Amygdala (tissue), 56 donors: ENCODE measurements at regions not wholly inside any gene's neighbourhood (a gene's known extent, or its start where the extent isn't known, plus 50 kb on each side); places are given as distances from the start of the nearest gene placed in this dataset.
A peak's percentile ranks its signal among the peaks of the same experiment; 100 is the strongest.
"Not testable (repeated sequence)": the region's sequence is repeated elsewhere in the genome, so short reads cannot be mapped to it uniquely, and the experiment has no call there.

ENCODE experiments used
- DNase-seq, 56 donors: peaks; one replicate each; lab custom pipeline; 2025; lab: John Stamatoyannopoulos, UW

GRCh38 chr9:135388530-135388929, 91.1 kb upstream of the PPP1R26 start:
- no peak for DNase-seq

- no peak for DNase-seq
Observed at GRCh38 chr9:135391759-135392158, 87.8 kb upstream of the PPP1R26 start.

DNA sequence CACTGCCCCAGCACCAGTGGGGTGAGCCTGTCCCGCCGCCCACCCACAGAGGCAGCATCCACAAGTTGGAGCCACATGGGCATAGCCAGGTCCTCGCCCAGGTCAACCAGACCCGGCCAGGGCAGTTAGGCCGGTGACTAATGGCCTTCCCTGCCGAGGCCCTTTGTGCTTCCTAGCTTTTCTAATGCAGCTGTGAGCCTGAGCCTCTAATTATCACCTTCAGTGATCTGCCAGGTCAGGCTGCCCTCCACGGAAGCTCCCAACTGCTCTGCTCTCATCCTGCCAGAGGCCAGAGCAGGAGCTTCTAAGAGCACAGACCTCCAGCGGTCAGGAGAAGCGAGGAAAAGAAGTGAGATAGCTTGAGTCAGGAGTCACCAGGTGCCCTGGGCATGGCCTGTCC, 87.1 kb upstream of the PPP1R26 start:
- no peak for DNase-seq

DNA sequence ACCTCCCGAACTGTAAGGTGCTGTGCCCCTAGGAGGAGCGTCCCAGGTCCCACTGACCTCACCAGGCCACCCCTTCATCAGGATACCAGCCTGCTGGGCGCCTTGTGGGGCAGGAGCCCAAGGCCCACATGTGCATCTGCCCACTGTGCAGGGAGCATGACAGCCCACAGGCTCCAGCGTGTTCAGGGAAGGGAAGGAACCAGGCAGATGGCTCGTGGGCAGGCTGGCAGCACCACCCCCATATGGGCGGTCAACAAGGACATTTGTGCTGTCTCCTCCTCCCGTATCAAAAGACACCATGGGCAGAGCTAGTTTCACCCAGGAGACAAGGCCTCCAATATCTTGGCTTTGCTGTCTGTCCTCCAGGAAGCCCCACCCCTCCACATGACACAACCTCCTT, 85.5 kb upstream of the PPP1R26 start:
- peak in 20 of 56 donors; percentile 5 to 70 (median 23) for DNase-seq

DNA sequence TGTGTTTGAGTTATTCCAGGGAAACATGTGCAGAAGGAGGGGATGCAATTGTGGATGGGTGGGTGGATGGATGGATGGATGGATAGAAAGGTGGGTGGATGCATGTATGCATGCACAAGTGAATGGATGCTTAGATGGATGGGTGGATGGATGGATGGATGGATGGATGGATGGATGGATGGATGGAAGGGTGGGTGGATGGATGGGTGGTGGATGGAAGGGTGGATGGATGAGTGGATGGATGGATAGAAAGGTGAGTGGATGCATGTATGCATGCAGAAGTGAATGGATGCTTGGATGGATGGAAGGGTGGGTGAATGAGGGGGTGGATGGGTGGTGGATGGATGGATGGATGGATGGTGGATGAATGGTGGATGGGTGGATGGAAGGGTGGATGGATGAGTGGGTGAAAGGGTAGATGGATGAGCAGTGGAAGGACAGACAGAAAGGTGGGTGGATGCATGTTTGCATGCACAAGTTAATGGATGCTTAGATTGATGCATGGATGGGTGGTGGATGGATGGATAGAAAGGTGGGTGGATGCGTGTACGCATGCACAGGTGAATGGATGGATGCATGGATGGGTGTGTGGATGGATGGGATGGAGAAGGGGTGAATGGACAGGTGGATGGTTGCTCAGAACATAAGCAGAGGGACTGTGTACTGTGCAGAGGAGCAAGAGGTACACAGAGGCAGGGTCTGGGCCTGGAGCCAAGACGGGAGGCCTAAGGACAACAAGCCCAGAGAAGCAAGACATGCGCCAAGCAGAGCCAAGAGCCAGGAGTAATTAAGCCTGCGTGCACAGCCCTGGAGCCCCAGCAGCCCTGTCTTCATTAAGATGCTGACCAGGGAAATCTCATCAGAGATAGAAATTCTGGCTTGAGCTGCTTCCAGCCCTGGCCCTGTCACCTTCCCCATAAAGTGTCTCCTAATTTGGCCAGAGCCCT, 84.6 kb upstream of the PPP1R26 start:
- DNase-seq: peak in 12 of 56 donors; percentile 7 to 36 (median 19)

- no peak for DNase-seq
Observed at GRCh38 chr9:135397142-135397541, 82.4 kb upstream of the PPP1R26 start.

DNA sequence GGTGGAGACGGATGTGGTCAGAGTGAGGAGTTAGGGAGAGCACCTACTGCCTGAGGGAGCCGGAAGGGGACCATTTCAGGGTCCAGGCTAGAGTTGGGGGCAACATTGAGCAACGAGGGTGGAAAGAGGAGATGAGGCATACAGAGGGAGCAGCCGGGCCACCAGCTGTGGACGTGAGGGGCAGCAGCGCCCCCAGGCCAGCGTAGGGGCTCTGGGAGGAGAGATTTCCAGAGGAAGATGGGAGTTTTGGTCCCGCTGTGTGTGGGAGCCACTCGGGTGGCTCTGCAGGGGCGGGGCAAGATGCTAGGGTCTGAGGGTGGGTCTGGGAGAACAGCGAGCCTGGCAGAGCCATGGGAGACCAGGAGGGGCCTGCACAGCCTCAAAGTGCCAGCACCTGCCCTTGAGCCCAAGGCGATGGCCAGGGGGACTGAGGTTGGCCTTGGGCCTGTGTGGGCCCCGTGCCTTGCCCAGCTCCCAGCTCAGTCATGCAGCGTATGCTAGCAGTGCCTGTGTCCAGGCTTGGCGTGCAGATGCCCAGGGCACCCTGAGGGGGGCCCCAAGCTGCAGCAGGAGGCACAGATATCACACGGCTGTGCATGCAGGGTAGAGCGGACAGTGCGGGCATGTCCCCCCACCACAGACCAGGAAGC, 80.5 kb upstream of the PPP1R26 start:
- no peak for DNase-seq

- peak in 7 of 56 donors; percentile 8 to 24 (median 14) for DNase-seq
Observed at GRCh38 chr9:135400496-135400895, 79.1 kb upstream of the PPP1R26 start.

DNA sequence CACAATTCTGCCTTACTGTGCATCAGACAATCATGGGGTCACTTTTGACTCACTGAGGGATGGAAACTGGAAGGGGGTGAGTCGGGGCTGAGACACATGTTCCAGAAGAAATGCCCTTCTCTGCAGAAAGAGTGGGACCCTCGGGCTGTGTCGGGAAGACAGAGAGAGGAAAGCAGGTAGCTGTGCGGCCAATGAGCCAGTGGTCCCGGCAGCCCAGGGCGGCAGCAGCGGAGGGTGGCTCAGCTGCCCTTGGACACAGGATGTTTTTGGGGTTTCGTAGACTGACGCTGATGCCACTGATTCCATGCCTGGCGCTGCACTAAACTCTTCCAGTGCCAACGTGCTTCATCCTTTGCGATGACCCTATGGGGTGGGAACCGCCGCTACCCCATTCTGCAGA, 78.4 kb upstream of the PPP1R26 start:
- DNase-seq: no peak

GRCh38 chr9:135402048-135402738, 77.4 kb upstream of the PPP1R26 start:
- DNase-seq: no peak

- no peak for DNase-seq
Observed at GRCh38 chr9:135402739-135403695, 76.6 kb upstream of the PPP1R26 start.

DNA sequence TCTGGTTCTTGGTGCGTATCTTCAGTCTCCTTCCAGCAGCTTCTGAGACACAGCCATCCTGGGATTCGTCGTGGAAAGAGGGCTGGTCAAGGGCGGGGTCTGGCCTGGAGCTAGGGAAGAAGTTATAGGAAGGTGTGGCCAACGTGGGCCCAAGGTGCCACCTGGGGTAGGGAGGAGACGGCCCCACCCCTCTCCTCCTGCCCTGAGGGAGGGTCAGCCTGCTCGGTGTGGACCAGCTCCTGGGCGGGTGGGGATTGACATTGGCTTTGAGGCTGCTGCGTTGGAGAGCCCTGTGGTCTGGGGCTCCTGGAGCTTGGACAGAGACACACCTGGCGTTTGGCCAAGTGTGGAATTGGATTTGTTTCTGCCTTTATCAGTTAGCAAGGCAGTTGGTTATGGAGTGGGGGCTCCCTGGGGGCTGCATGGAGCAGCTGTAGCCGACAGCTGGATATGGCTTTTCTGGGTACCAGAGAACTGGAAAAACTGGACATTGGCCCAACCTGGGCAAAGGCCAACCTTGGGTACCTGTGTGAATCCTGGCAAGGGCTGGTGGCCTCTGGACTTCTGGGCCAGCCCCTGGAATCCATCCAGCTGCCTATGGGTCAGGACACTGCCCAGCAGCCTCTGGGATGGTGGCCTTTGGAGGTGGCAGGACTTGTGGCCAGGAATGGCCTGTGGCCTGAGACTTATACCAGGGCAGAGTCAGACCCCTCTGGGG, 75.7 kb upstream of the PPP1R26 start:
- DNase-seq: no peak

DNA sequence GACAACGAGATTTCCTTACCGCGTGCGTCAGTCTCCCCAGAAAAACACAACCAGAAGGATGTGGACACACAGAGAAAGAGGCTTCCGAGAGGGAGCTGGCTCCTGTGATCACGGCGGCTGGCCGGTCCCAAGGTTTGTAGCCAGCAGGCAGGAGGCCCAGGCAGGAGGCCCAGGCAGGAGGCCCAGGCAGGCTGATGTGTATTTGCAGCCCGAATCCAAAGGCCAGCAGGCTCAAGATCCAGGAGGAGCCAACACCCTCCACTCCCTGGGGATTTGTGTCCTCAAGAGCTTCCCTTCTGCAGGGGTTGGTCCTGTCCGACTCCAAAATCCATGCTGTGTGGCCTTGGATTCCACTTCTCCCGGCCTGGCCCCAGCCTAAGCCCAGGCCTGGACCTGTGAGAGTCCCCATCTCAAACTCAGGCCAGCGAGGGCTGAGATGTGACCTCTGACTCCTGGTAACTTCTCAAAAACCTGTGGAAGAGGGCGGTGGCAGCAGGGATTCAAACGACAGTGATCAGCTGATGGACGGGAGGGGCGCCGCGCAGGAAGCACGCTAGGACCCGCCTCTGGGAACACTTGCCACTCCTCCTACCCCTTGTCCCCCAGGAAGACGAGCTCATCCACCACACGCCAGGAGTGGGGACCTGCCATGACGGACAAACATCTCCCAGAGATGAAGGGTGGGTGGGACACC, 75.0 kb upstream of the PPP1R26 start:
- no peak for DNase-seq

- not testable (repeated sequence) for DNase-seq
Observed at GRCh38 chr9:135405145-135405464, 74.5 kb upstream of the PPP1R26 start.

- DNase-seq: no peak
Observed at GRCh38 chr9:135408476-135409254, 70.9 kb upstream of the PPP1R26 start.

DNA sequence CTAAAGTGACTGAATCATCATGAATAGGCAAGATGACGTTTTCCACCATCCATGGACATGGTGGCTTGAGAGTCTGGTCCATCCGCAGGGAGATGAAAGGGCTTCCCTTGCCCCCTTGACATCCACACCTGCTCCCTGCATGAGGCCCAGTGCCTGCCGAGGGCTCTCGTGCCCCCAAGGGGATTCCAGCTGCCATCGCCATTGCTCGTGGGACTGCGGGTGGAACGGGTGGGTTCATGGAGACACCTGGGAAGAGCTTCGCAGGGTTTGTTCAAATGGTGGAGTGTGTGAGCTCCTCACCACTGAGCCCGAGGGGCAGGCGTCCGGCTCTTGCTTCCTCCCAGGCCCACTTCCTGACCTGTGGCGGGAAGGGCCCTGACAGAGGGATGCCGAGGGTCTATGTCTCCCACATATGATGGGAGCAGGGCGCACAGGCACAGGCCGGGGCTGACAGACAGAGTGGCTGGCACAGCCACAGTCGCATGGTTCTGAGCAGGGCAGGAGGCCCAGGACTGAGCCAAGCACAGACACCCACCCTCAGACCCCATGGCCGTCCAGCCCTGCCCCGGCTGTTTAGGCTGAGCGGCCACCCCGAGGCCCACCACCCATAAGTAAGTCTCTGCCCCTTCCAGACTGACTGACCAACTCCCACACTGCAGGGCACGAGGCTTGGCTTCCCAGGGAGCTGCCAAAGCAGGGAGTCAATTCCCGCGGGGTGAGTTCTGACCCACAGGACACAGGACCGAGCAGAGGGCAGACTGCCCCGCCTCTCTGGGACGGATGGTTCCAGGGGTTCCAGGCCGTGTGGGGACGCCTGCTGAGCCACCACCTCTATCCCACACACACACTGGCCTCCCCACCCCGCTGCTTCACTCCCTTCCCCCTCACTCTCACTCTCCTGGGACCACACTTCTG, 70.0 kb upstream of the PPP1R26 start:
- no peak for DNase-seq

DNA sequence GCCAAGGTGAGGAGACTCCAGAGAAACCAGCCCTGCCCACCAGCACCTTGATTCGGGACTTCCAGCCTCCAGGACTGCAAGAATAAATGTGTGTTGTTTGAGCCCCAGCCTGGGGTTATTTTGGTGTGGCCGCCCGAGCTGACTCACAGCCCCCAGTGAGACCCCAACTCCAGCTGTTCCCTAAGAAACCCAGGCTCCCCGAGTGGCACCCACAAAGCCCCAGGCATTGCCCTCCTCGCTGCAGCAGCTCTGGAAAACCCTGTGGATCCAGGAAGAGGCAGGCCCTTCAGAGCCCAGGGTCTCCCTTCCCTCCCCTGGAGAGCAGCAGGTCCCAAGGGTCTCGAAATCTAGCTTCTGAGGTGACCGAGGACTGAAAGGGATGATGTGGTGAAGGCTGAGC, 69.2 kb upstream of the PPP1R26 start:
- DNase-seq: no peak
